Fibroblast of skin of right biceps (primary cell): ENCODE measurements at regions not wholly inside any gene's neighbourhood (a gene's known extent, or its start where the extent isn't known, plus 50 kb on each side); places are given as distances from the start of the nearest gene placed in this dataset.
A peak's percentile ranks its signal among the peaks of the same experiment; 100 is the strongest.

Source experiments
- DNase-seq: peaks from one replicate; pipeline ENCODE4 v3.0.0-alpha.2; 2013

- peak; percentile 51 for DNase-seq
These were observed 183.6 kb downstream of the SEC16B start for GRCh38 chr1:177786176-177786745.

- DNase-seq = no peak
These were observed 184.9 kb downstream of the SEC16B start for GRCh38 chr1:177784936-177785335.

- peak; percentile 14 for DNase-seq
These were observed 185.4 kb downstream of the SEC16B start for GRCh38 chr1:177784409-177784808.

- no peak for DNase-seq
These were observed 186.8 kb downstream of the SEC16B start for GRCh38 chr1:177783051-177783450.

GRCh38 chr1:177780096-177780700 is 189.7 kb downstream of the SEC16B start:
- DNase-seq = peak; percentile 49

- no peak for DNase-seq
These were observed 190.5 kb downstream of the SEC16B start for GRCh38 chr1:177779166-177779965.

- DNase-seq = no peak
These were observed 193.9 kb downstream of the SEC16B start for GRCh38 chr1:177775924-177776323.

GRCh38 chr1:177772386-177772960 is 197.4 kb downstream of the SEC16B start:
- peak; percentile 52 for DNase-seq

- no peak for DNase-seq
These were observed 198.2 kb downstream of the SEC16B start for GRCh38 chr1:177771688-177772087.

GRCh38 chr1:177770096-177770495 is 199.8 kb downstream of the SEC16B start:
- no peak for DNase-seq

- DNase-seq = no peak
These were observed 213.9 kb downstream of the SEC16B start for GRCh38 chr1:177755851-177756560.

GRCh38 chr1:177754603-177755002 is 215.3 kb downstream of the SEC16B start:
- no peak for DNase-seq

GRCh38 chr1:177753655-177754054 is 216.2 kb downstream of the SEC16B start:
- no peak for DNase-seq

GRCh38 chr1:177748080-177748801 is 221.6 kb downstream of the SEC16B start:
- DNase-seq = no peak

- DNase-seq = no peak
These were observed 223.7 kb downstream of the SEC16B start for GRCh38 chr1:177746155-177746554.

GRCh38 chr1:177744906-177745305 is 225.0 kb downstream of the SEC16B start:
- no peak for DNase-seq

GRCh38 chr1:177741476-177741875 is 228.4 kb downstream of the SEC16B start:
- DNase-seq = no peak

GRCh38 chr1:177739780-177740179 is 230.1 kb downstream of the SEC16B start:
- no peak for DNase-seq

- no peak for DNase-seq
These were observed 232.4 kb downstream of the SEC16B start for GRCh38 chr1:177737456-177737855.

GRCh38 chr1:177732178-177732577 is 237.7 kb downstream of the SEC16B start:
- DNase-seq = no peak

- no peak for DNase-seq
These were observed 240.2 kb downstream of the SEC16B start for GRCh38 chr1:177729646-177730045.

GRCh38 chr1:177723533-177723932 is 246.3 kb downstream of the SEC16B start:
- no peak for DNase-seq
